CD4-positive, alpha-beta memory T cell (primary cell): ENCODE measurements at regions not wholly inside any gene's neighbourhood (a gene's known extent, or its start where the extent isn't known, plus 50 kb on each side); places are given as distances from the start of the nearest gene placed in this dataset.

ENCODE experiments used
- CTCF ChIA-PET: fragments of 350-600 bp; sonication (Branson Sonifier 250); formaldehyde crosslinking; loops from one replicate; lab custom pipeline; 2021; ENCODE audit warnings: inconsistent platforms; ENCODE audit not compliant: partially characterized antibody; lab: Charles Lee
- POLR2A ChIA-PET: fragments of 350-600 bp; sonication (Branson Sonifier 250); formaldehyde crosslinking; loops from one replicate; lab custom pipeline; 2021; ENCODE audit not compliant: partially characterized antibody; lab: Charles Lee
- DNase-seq, 5 donors: peaks; one replicate each; pipeline versions ENCODE4 v3.0.0 to v3.0.0-alpha.2; 2020 to 2022; ENCODE audit warnings: mixed read lengths in 1 of 5
- H3K27ac ChIP-seq: one replicate; pipeline ENCODE4 v1.7.0; 2013; ENCODE audit warnings: low read depth, low read length
- H3K27me3 ChIP-seq: 2 replicates; pipeline ENCODE4 v1.7.0; 2013; ENCODE audit warnings: mild to moderate bottlenecking, low read length, moderate library complexity; ENCODE audit not compliant: insufficient read depth
- H3K36me3 ChIP-seq: 2 replicates; pipeline ENCODE4 v1.7.0; 2013; ENCODE audit warnings: mild to moderate bottlenecking, low read length, moderate library complexity; ENCODE audit not compliant: insufficient read depth
- H3K4me1 ChIP-seq: 2 replicates; pipeline ENCODE4 v1.7.0; 2013; ENCODE audit warnings: mild to moderate bottlenecking, low read length, moderate library complexity; ENCODE audit not compliant: insufficient read depth
- H3K4me3 ChIP-seq, 2 donors: one replicate each; pipeline ENCODE4 v1.7.0; 2013; ENCODE audit warnings: low read length in 2 of 2, mild to moderate bottlenecking in 1 of 2
- H3K9me3 ChIP-seq, 2 donors: one replicate each; pipeline ENCODE4 v1.7.0; 2013; ENCODE audit warnings: low read length in 2 of 2, control low read depth in 1 of 2; ENCODE audit not compliant: control insufficient read depth in 1 of 2
- H3K27ac Mint-ChIP-seq, 7 donors: one replicate each; pipeline ENCODE4 v1.8.0; 2020 to 2021; ENCODE audit warnings: mixed read lengths in 7 of 7, mild to moderate bottlenecking in 6 of 7, inconsistent platforms in 3 of 7, moderate library complexity in 3 of 7
- H3K27me3 Mint-ChIP-seq, 2 donors: one replicate each; pipeline ENCODE4 v1.8.0; 2020 to 2021; ENCODE audit warnings: mixed read lengths in 2 of 2
- H3K36me3 Mint-ChIP-seq, 2 donors: one replicate each; pipeline ENCODE4 v1.8.0; 2020 to 2021; ENCODE audit warnings: mixed read lengths in 2 of 2, inconsistent platforms in 1 of 2, mild to moderate bottlenecking in 1 of 2
- H3K4me1 Mint-ChIP-seq, 4 donors: one replicate each; pipeline ENCODE4 v1.8.0; 2020 to 2021; ENCODE audit warnings: mixed read lengths in 4 of 4, mild to moderate bottlenecking in 1 of 4
- H3K4me3 Mint-ChIP-seq, 8 donors: one replicate each; pipeline ENCODE4 v1.8.0; 2020 to 2021; ENCODE audit warnings: mixed read lengths in 8 of 8, mild to moderate bottlenecking in 7 of 8, moderate library complexity in 6 of 8, inconsistent platforms in 3 of 8
- H3K9me3 Mint-ChIP-seq, 8 donors: one replicate each; pipeline ENCODE4 v1.8.0; 2020 to 2021; ENCODE audit warnings: mixed read lengths in 8 of 8, mild to moderate bottlenecking in 5 of 8, inconsistent platforms in 3 of 8, moderate library complexity in 1 of 8
- intact Hi-C: fragments of 100-400 bp; cut with micrococcal nuclease; formaldehyde crosslinking; loops from one replicate; pipeline ENCODE4 v1.15.1; 2023

GRCh38 chr16:88297178-88297720 lies 85.5 kb upstream of the ZNF469 start:
- Mint-ChIP-seq H3K9me3 (peaks cover 0 to 3% (median 0%) of the 10 kb centered on the region in 8 donors), H3K4me1 (peaks cover 0 to 4% (median 2%) of the 10 kb centered on the region in 4 donors), H3K4me3 (no peak overlapping the region), H3K27me3 (peaks cover 6 to 17% of the 10 kb centered on the region in 2 donors), H3K36me3 (no peaks in the 10 kb centered on the region), H3K27ac (no peak overlapping the region)
- Histone ChIP-seq H3K36me3 (no peaks in the 10 kb centered on the region), H3K9me3 (no peaks in the 10 kb centered on the region), H3K27ac (no peak overlapping the region), H3K4me1 (no peaks in the 10 kb centered on the region), H3K27me3 (no peaks in the 10 kb centered on the region), H3K4me3 (no peak overlapping the region)
- intact Hi-C loops: no loop called here
- CTCF ChIA-PET: no interaction called here
- DNase-seq: no peak
- POLR2A ChIA-PET: no interaction called here

- H3K9me3 ChIP-seq: no peaks in the 10 kb centered on the region
- Mint-ChIP-seq H3K4me3 (peak overlapping the region in 1 of 8 donors; percentile 42), H3K4me1 (peaks cover 0 to 4% (median 2%) of the 10 kb centered on the region in 4 donors), H3K9me3 (peaks cover 0 to 6% (median 0%) of the 10 kb centered on the region in 8 donors), H3K36me3 (no peaks in the 10 kb centered on the region), H3K27me3 (peaks cover 3 to 12% of the 10 kb centered on the region in 2 donors), H3K27ac (peak overlapping the region in 1 of 7 donors; percentile 6)
- ChIA-PET POLR2A (no interaction called here), CTCF (no interaction called here)
- no peaks in the 10 kb centered on the region for H3K4me1 ChIP-seq
- no peak overlapping the region for H3K4me3 ChIP-seq
- no peaks in the 10 kb centered on the region for H3K27me3 ChIP-seq
- H3K27ac ChIP-seq: no peak overlapping the region
- intact Hi-C loops: no loop called here
- no peak for DNase-seq
- H3K36me3 ChIP-seq: no peaks in the 10 kb centered on the region
Observed at GRCh38 chr16:88298181-88298832, 84.5 kb upstream of the ZNF469 start.

GRCh38 chr16:88298833-88299745 lies 83.7 kb upstream of the ZNF469 start:
- ChIA-PET CTCF (no interaction called here), POLR2A (no interaction called here)
- Histone ChIP-seq H3K4me3 (no peak overlapping the region), H3K27me3 (no peaks in the 10 kb centered on the region), H3K9me3 (no peaks in the 10 kb centered on the region), H3K4me1 (no peaks in the 10 kb centered on the region), H3K36me3 (no peaks in the 10 kb centered on the region), H3K27ac (no peak overlapping the region)
- peak overlapping the region in 1 of 7 donors; percentile 6 for H3K27ac Mint-ChIP-seq
- H3K9me3 Mint-ChIP-seq: peaks cover 0 to 6% (median 0%) of the 10 kb centered on the region in 8 donors
- peak overlapping the region in 1 of 8 donors; percentile 42 for H3K4me3 Mint-ChIP-seq
- peaks cover 5 to 12% of the 10 kb centered on the region in 2 donors for H3K27me3 Mint-ChIP-seq
- intact Hi-C loops: no loop called here
- peaks cover 0 to 4% (median 2%) of the 10 kb centered on the region in 4 donors for H3K4me1 Mint-ChIP-seq
- no peak for DNase-seq
- H3K36me3 Mint-ChIP-seq: no peaks in the 10 kb centered on the region

- Histone ChIP-seq H3K4me3 (no peak overlapping the region), H3K27ac (no peak overlapping the region), H3K27me3 (no peaks in the 10 kb centered on the region), H3K4me1 (no peaks in the 10 kb centered on the region), H3K9me3 (no peaks in the 10 kb centered on the region), H3K36me3 (no peaks in the 10 kb centered on the region)
- Mint-ChIP-seq H3K27me3 (peaks cover 5 to 12% of the 10 kb centered on the region in 2 donors), H3K36me3 (no peaks in the 10 kb centered on the region), H3K27ac (no peak overlapping the region), H3K4me3 (no peak overlapping the region), H3K4me1 (peaks cover 0 to 4% (median 2%) of the 10 kb centered on the region in 4 donors), H3K9me3 (peaks cover 0 to 6% (median 0%) of the 10 kb centered on the region in 8 donors)
- CTCF ChIA-PET: no interaction called here
- intact Hi-C loops: no loop called here
- no peak for DNase-seq
- POLR2A ChIA-PET: no interaction called here
Observed at GRCh38 chr16:88299751-88300462, 82.9 kb upstream of the ZNF469 start.

GRCh38 chr16:88300463-88300835 lies 82.3 kb upstream of the ZNF469 start:
- peaks cover 0 to 4% (median 2%) of the 10 kb centered on the region in 4 donors for H3K4me1 Mint-ChIP-seq
- H3K27ac Mint-ChIP-seq: no peak overlapping the region

GRCh38 chr16:88301431-88301830 lies 81.3 kb upstream of the ZNF469 start:
- Histone ChIP-seq H3K4me3 (no peak overlapping the region), H3K27ac (no peak overlapping the region), H3K27me3 (no peaks in the 10 kb centered on the region), H3K9me3 (no peaks in the 10 kb centered on the region), H3K4me1 (no peaks in the 10 kb centered on the region), H3K36me3 (no peaks in the 10 kb centered on the region)
- intact Hi-C loops: no loop called here
- CTCF ChIA-PET: no interaction called here
- DNase-seq: no peak
- peaks cover 0 to 8% (median 0%) of the 10 kb centered on the region in 8 donors for H3K9me3 Mint-ChIP-seq
- H3K4me3 Mint-ChIP-seq: no peak overlapping the region
- no peaks in the 10 kb centered on the region for H3K36me3 Mint-ChIP-seq
- peaks cover 0 to 4% (median under 1%) of the 10 kb centered on the region in 4 donors for H3K4me1 Mint-ChIP-seq
- peaks cover 5 to 13% of the 10 kb centered on the region in 2 donors for H3K27me3 Mint-ChIP-seq
- POLR2A ChIA-PET: no interaction called here
- H3K27ac Mint-ChIP-seq: no peak overlapping the region

More at GRCh38 chr16:88300463-88300835, 82.3 kb upstream of the ZNF469 start:
- no peaks in the 10 kb centered on the region for H3K27me3 ChIP-seq
- Mint-ChIP-seq H3K27me3 (peaks cover 5 to 12% of the 10 kb centered on the region in 2 donors), H3K4me3 (no peak overlapping the region), H3K36me3 (no peaks in the 10 kb centered on the region), H3K9me3 (peaks cover 0 to 6% (median 0%) of the 10 kb centered on the region in 8 donors)
- no peaks in the 10 kb centered on the region for H3K4me1 ChIP-seq
- POLR2A ChIA-PET: no interaction called here
- no peaks in the 10 kb centered on the region for H3K9me3 ChIP-seq
- intact Hi-C loops: no loop called here
- H3K36me3 ChIP-seq: no peaks in the 10 kb centered on the region
- H3K27ac ChIP-seq: no peak overlapping the region
- CTCF ChIA-PET: no interaction called here
- H3K4me3 ChIP-seq: no peak overlapping the region
- DNase-seq: no peak
